ENCODE measurements at regions not wholly inside any gene's neighbourhood (a gene's known extent, or its start where the extent isn't known, plus 50 kb on each side); places are given as distances from the start of the nearest gene placed in this dataset.
"Not testable (repeated sequence)": the region's sequence is repeated elsewhere in the genome, so short reads cannot be mapped to it uniquely, and the experiment has no call there.

DNA sequence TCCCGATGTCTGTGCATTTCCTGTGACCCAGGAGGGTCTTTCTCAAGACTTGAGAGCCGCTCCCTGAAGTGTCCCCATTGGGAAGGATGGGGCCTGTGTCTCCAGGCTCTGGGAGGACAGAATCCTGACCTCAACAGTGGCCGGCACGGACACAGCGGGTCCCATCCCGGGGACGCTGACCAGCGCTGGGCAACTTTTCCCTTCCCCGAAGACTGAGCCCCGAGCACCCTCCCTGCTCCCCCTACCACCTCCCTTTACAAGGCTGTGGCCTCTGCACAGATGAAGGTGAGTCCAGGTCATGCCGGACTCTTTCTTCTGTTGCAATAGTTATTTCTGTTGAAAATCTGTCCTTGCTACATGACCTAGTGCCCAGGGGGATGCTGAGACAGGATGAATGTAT, 135.7 kb downstream of the TMEM121 start:
- POLR2A ChIA-PET (ENCODE audit: partially characterized antibody); H2BK120ac ChIP-seq (replicated peaks; ENCODE audit: low read depth, low read length); H4K91ac ChIP-seq (replicated peaks; ENCODE audit: insufficient read length, low read length); H2BK20ac ChIP-seq (ENCODE audit: low read length); CTCF ChIA-PET (ENCODE audit: partially characterized antibody); H3K9ac ChIP-seq (replicated peaks in 1 of 4; ENCODE audit: extremely low read depth in 1 of 4, low read depth in 3 of 4, low read length in 3 of 4); H3K4ac ChIP-seq (replicated peaks; ENCODE audit: insufficient read length, low read depth, low read length); H3K4me2 ChIP-seq (ENCODE audit: insufficient read depth in 1 of 2, low read depth in 2 of 2, low read length in 2 of 2); H3K23me2 ChIP-seq (ENCODE audit: low read depth, low read length); H2BK15ac ChIP-seq (ENCODE audit: low read length); H3K79me2 ChIP-seq (ENCODE audit: control insufficient read depth in 1 of 2, insufficient read depth in 2 of 2, low read length in 2 of 2); H4K8ac ChIP-seq (ENCODE audit: extremely low read depth, insufficient read depth, low read length); H3K4me1 ChIP-seq (replicated peaks in 1 of 4; ENCODE audit: control insufficient read depth in 3 of 4, insufficient read depth in 4 of 4, low read length in 3 of 4); H2BK5ac ChIP-seq (ENCODE audit: low read depth, low read length); H2AFZ ChIP-seq (ENCODE audit: low read length); H3K27me3 ChIP-seq (replicated peaks in 1 of 4; ENCODE audit: control insufficient read depth in 3 of 4, extremely low read depth in 1 of 4, insufficient read depth in 3 of 4, low read length in 3 of 4); H3K18ac ChIP-seq (ENCODE audit: extremely low read depth, low read length); H2BK12ac ChIP-seq (ENCODE audit: low read depth, low read length); H3K27ac ChIP-seq (ENCODE audit: low read depth, low read length); H3K14ac ChIP-seq (ENCODE audit: insufficient read length); H3K79me1 ChIP-seq (ENCODE audit: low read depth, low read length); H3K4me3 ChIP-seq (ENCODE audit: extremely low read depth in 1 of 4, insufficient read depth in 2 of 4, low read depth in 3 of 4, low read length in 4 of 4); FAIRE-seq; H3K56ac ChIP-seq (replicated peaks; ENCODE audit: insufficient read length, low read depth, low read length); H4K20me1 ChIP-seq (replicated peaks in 1 of 2; ENCODE audit: control insufficient read depth in 1 of 2, insufficient read depth in 2 of 2, low read length in 2 of 2); H4K5ac ChIP-seq (ENCODE audit: insufficient read length, low read depth, low read length); H2AK5ac ChIP-seq (ENCODE audit: low read depth, low read length); H3K23ac ChIP-seq (ENCODE audit: insufficient read length); DNase-seq (ENCODE audit: low read depth in 1 of 2, low spot score in 2 of 2); H3K36me3 ChIP-seq (ENCODE audit: control insufficient read depth in 2 of 4, insufficient read depth in 4 of 4, low read length in 3 of 4): not testable (repeated sequence)
- peaks cover 32 to 81% of the 10 kb centered on the region in 2 experiments for H3K9me3 ChIP-seq (ENCODE audit: insufficient read depth in 2 of 2, low read depth in 1 of 2, low read length in 1 of 2)
- 77% methylated on average over 8 of the region's 11 CpGs; no CpG with 5 or more reads in 1 of the 2 experiments for WGBS, 2 experiments (ENCODE audit: extremely low coverage in 1 of 2, insufficient coverage in 1 of 2, insufficient read length in 1 of 2, insufficient replicate concordance in 2 of 2, low coverage in 1 of 2, low lambda C conversion rate in 2 of 2, missing lambda C conversion rate in 1 of 2)

DNA sequence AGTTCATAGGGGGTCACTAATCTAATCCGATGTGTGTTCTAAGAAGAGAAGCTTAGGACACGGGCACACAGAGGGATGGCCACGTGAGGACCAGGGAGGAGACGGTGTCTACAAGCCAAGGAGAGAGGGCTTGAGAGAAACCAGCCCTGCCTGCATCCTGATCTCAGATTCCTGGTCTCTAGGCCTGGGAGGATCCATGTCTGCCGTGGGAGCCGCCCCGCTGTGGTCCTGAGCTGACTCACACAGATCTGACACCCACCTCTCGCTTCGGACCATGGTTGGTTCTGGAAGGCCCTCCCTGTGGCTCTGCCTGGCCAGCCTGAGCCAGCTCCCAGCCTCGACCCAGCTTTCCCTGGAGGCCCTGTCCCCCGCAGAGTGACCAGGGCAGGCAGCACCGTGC, 136.2 kb downstream of the TMEM121 start:
- H3K4ac ChIP-seq (replicated peaks; ENCODE audit: insufficient read length, low read depth, low read length); H3K27me3 ChIP-seq (replicated peaks in 1 of 4; ENCODE audit: control insufficient read depth in 3 of 4, extremely low read depth in 1 of 4, insufficient read depth in 3 of 4, low read length in 3 of 4); H3K36me3 ChIP-seq (ENCODE audit: control insufficient read depth in 2 of 4, insufficient read depth in 4 of 4, low read length in 3 of 4); H3K79me2 ChIP-seq (ENCODE audit: control insufficient read depth in 1 of 2, insufficient read depth in 2 of 2, low read length in 2 of 2); H2BK5ac ChIP-seq (ENCODE audit: low read depth, low read length); H3K23me2 ChIP-seq (ENCODE audit: low read depth, low read length); H3K27ac ChIP-seq (ENCODE audit: low read depth, low read length); H4K91ac ChIP-seq (replicated peaks; ENCODE audit: insufficient read length, low read length); FAIRE-seq; H3K18ac ChIP-seq (ENCODE audit: extremely low read depth, low read length); H3K79me1 ChIP-seq (ENCODE audit: low read depth, low read length); H3K14ac ChIP-seq (ENCODE audit: insufficient read length); H3K4me1 ChIP-seq (replicated peaks in 1 of 4; ENCODE audit: control insufficient read depth in 3 of 4, insufficient read depth in 4 of 4, low read length in 3 of 4); DNase-seq (ENCODE audit: low read depth in 1 of 2, low spot score in 2 of 2); H3K23ac ChIP-seq (ENCODE audit: insufficient read length); H4K8ac ChIP-seq (ENCODE audit: extremely low read depth, insufficient read depth, low read length); H3K4me2 ChIP-seq (ENCODE audit: insufficient read depth in 1 of 2, low read depth in 2 of 2, low read length in 2 of 2); H3K56ac ChIP-seq (replicated peaks; ENCODE audit: insufficient read length, low read depth, low read length); CTCF ChIA-PET (ENCODE audit: partially characterized antibody); H4K5ac ChIP-seq (ENCODE audit: insufficient read length, low read depth, low read length); H2AFZ ChIP-seq (ENCODE audit: low read length); H2AK5ac ChIP-seq (ENCODE audit: low read depth, low read length); H3K4me3 ChIP-seq (ENCODE audit: extremely low read depth in 1 of 4, insufficient read depth in 2 of 4, low read depth in 3 of 4, low read length in 4 of 4); H3K9ac ChIP-seq (replicated peaks in 1 of 4; ENCODE audit: extremely low read depth in 1 of 4, low read depth in 3 of 4, low read length in 3 of 4); H2BK15ac ChIP-seq (ENCODE audit: low read length); H4K20me1 ChIP-seq (replicated peaks in 1 of 2; ENCODE audit: control insufficient read depth in 1 of 2, insufficient read depth in 2 of 2, low read length in 2 of 2); POLR2A ChIA-PET (ENCODE audit: partially characterized antibody); H2BK20ac ChIP-seq (ENCODE audit: low read length); H2BK12ac ChIP-seq (ENCODE audit: low read depth, low read length); H2BK120ac ChIP-seq (replicated peaks; ENCODE audit: low read depth, low read length): not testable (repeated sequence)
- H3K9me3 ChIP-seq (ENCODE audit: insufficient read depth in 2 of 2, low read depth in 1 of 2, low read length in 1 of 2): peaks cover 32 to 81% of the 10 kb centered on the region in 2 experiments
- 78% methylated on average over 8 of the region's 12 CpGs; no CpG with 5 or more reads in 1 of the 2 experiments for WGBS, 2 experiments (ENCODE audit: extremely low coverage in 1 of 2, insufficient coverage in 1 of 2, insufficient read length in 1 of 2, insufficient replicate concordance in 2 of 2, low coverage in 1 of 2, low lambda C conversion rate in 2 of 2, missing lambda C conversion rate in 1 of 2)

Data from H1 (cell line).